HEK293T (cell line): ENCODE measurements at regions not wholly inside any gene's neighbourhood (a gene's known extent, or its start where the extent isn't known, plus 50 kb on each side); places are given as distances from the start of the nearest gene placed in this dataset.

Experiments
- CTCF ChIA-PET: fragments of 350-600 bp; formaldehyde crosslinking; extraction: SDS; loops from one replicate; lab custom pipeline; 2021; ENCODE audit warnings: antibody characterized with exemption, inconsistent platforms; lab: Yijun Ruan, JAX
- POLR2A ChIA-PET: fragments of 350-600 bp; formaldehyde crosslinking; extraction: SDS; loops from one replicate; lab custom pipeline; 2020; ENCODE audit warnings: antibody characterized with exemption, inconsistent platforms; lab: Yijun Ruan, JAX
- DNase-seq: peaks from one replicate; pipeline ENCODE4 v3.0.0; 2012; ENCODE audit warnings: mixed read lengths; ENCODE audit errors: extremely low spot score
- ARNT ChIP-seq: fragments of 450-650 bp; IDR thresholded peaks from 2 replicates; pipeline ENCODE4 v1.6.1; 2017; ENCODE audit warnings: mild to moderate bottlenecking
- BHLHE40 ChIP-seq: fragments of 450-650 bp; IDR thresholded peaks from 2 replicates; pipeline ENCODE4 v1.6.1; 2016; ENCODE audit warnings: mild to moderate bottlenecking, moderate library complexity, borderline replicate concordance
- CTBP1 ChIP-seq: fragments of 450-650 bp; IDR thresholded peaks from 2 replicates; pipeline ENCODE4 v1.6.1; 2016; ENCODE audit warnings: borderline replicate concordance
- ELF4 ChIP-seq: fragments of 450-650 bp; IDR thresholded peaks from 2 replicates; pipeline ENCODE4 v1.6.1; 2017; ENCODE audit warnings: antibody characterized with exemption
- FOXA1 ChIP-seq: fragments of 450-650 bp; IDR thresholded peaks from 2 replicates; pipeline ENCODE4 v1.6.1; 2016; ENCODE audit warnings: mild to moderate bottlenecking
- FOXK2 ChIP-seq: fragments of 450-650 bp; IDR thresholded peaks from 2 replicates; pipeline ENCODE4 v1.6.1; 2016; ENCODE audit warnings: mild to moderate bottlenecking
- FOXM1 ChIP-seq: fragments of 450-650 bp; IDR thresholded peaks from 2 replicates; pipeline ENCODE4 v1.6.1; 2017; ENCODE audit warnings: mild to moderate bottlenecking, borderline replicate concordance
- HDGF ChIP-seq: fragments of 450-650 bp; IDR thresholded peaks from 2 replicates; pipeline ENCODE4 v1.6.1; 2017; ENCODE audit warnings: antibody characterized with exemption, borderline replicate concordance
- L3MBTL2 ChIP-seq: fragments of 450-650 bp; conservative IDR thresholded peaks from 2 replicates; pipeline ENCODE4 v1.6.1; 2016; ENCODE audit warnings: mild to moderate bottlenecking
- LEF1 ChIP-seq: fragments of 450-650 bp; IDR thresholded peaks from 2 replicates; pipeline ENCODE4 v1.6.1; 2017; ENCODE audit warnings: mild to moderate bottlenecking, borderline replicate concordance
- NFRKB ChIP-seq: fragments of 450-650 bp; IDR thresholded peaks from 2 replicates; pipeline ENCODE4 v1.6.1; 2016; ENCODE audit warnings: mild to moderate bottlenecking, moderate library complexity
- SP1 ChIP-seq: fragments of 450-650 bp; IDR thresholded peaks from 2 replicates; pipeline ENCODE4 v1.6.1; 2017
- SUZ12 ChIP-seq: fragments of 450-650 bp; IDR thresholded peaks from 2 replicates; pipeline ENCODE4 v1.6.1; 2016; ENCODE audit warnings: mild to moderate bottlenecking
- TARDBP ChIP-seq: fragments of 450-650 bp; IDR thresholded peaks from 2 replicates; pipeline ENCODE4 v1.6.1; 2016
- ZNF384 ChIP-seq: fragments of 450-650 bp; IDR thresholded peaks from 2 replicates; pipeline ENCODE4 v1.6.1; 2016
- TF ChIP-seq, protein P1 (sequence below): fragments of 450-650 bp; IDR thresholded peaks from 2 replicates; pipeline ENCODE4 v1.6.1; 2016

DNA sequence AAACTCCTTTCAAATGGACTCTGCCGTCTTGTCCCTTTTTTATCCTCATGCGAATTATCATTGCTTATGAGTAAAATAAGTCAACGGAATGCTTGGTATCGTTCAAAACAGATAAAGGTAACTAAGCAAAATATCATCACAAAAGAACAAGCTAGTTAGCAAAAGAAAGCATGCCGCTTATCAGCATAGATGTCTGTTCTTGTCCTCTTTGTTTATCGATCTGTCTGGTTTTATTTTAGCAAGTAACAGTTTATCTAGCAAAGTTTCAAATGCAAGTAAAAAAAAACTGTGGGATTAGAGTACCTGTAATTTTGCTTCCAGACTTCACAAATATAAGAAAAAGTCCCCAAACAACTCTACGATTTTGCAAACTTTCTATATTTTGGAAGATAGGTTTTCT is 561.5 kb downstream of the USP25 start:
- POLR2A ChIA-PET = no interaction called here
- TF ChIP-seq BHLHE40 = no peak
- no peak for TF ChIP-seq FOXM1
- TF ChIP-seq ZNF384 = no peak
- TF ChIP-seq ELF4 = no peak
- TF ChIP-seq ARNT = no peak
- TF ChIP-seq L3MBTL2 = no peak
- no peak for TF ChIP-seq NFRKB
- no peak for TF ChIP-seq LEF1
- no peak for TF ChIP-seq CTBP1
- no peak for TF ChIP-seq FOXK2
- no peak for TF ChIP-seq SUZ12
- no peak for DNase-seq
- CTCF ChIA-PET = no interaction called here

DNA sequence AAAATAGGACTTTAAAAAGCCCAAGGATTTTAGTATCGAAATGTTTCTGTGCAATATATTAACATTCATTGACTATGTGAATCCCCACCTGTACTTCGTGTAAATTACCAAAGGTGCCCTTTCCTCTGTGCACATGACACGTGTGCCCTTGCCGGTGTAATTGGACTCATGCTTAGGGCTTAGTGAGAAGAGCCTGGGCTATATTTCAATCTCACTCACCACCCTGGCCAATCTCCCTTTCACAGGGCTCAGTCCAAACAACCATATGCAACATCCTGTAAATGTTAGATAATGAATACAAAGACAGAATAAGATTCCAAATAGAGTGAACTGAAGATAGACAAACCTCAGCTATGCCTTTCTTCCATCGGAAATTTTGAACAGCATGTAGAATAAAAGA is 564.3 kb downstream of the USP25 start:
- TF ChIP-seq LEF1 (no peak), TARDBP (no peak), FOXA1 (no peak)
- CTCF ChIA-PET = no interaction called here
- POLR2A ChIA-PET = no interaction called here
- no peak for DNase-seq

DNA sequence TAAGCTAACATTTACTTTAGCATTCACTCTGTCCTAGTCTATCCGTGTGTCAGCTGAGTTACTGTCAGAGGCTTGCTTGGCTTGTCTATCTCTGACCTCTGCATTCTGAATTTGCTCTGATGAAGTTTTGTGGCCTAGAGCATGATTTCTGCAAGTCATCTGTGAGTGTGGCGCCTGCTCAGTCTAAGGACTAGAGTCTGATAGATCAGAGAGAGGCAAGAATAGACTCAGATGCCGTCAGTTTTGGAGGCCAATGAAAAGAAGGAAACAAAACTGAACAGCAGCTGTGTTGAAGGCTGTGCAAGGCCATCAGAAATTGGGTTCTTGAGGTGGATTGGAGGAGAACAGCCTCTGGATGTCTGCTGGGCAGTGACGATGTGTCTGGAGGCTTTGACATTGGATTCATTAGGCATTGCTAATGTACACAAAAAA is 573.1 kb downstream of the USP25 start:
- DNase-seq = no peak
- ChIA-PET CTCF (no interaction called here), POLR2A (no interaction called here)
- no peak for TF ChIP-seq BHLHE40
- no peak for TF ChIP-seq SUZ12
- no peak for TF ChIP-seq FOXA1
- TF ChIP-seq ZNF384 = no peak
- TF ChIP-seq SP1 = no peak
- TF ChIP-seq L3MBTL2 = no peak
- no peak for TF ChIP-seq FOXM1
- TF ChIP-seq FOXK2 = no peak
- no peak for TF ChIP-seq ARNT
- no peak for TF ChIP-seq TARDBP
- TF ChIP-seq LEF1 = no peak
- no peak for TF ChIP-seq ELF4
- TF ChIP-seq HDGF = no peak
- TF ChIP-seq NFRKB = no peak
- TF ChIP-seq, protein P1, sequence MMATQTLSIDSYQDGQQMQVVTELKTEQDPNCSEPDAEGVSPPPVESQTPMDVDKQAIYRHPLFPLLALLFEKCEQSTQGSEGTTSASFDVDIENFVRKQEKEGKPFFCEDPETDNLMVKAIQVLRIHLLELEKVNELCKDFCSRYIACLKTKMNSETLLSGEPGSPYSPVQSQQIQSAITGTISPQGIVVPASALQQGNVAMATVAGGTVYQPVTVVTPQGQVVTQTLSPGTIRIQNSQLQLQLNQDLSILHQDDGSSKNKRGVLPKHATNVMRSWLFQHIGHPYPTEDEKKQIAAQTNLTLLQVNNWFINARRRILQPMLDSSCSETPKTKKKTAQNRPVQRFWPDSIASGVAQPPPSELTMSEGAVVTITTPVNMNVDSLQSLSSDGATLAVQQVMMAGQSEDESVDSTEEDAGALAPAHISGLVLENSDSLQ = no peak
- no peak for TF ChIP-seq CTBP1

DNA sequence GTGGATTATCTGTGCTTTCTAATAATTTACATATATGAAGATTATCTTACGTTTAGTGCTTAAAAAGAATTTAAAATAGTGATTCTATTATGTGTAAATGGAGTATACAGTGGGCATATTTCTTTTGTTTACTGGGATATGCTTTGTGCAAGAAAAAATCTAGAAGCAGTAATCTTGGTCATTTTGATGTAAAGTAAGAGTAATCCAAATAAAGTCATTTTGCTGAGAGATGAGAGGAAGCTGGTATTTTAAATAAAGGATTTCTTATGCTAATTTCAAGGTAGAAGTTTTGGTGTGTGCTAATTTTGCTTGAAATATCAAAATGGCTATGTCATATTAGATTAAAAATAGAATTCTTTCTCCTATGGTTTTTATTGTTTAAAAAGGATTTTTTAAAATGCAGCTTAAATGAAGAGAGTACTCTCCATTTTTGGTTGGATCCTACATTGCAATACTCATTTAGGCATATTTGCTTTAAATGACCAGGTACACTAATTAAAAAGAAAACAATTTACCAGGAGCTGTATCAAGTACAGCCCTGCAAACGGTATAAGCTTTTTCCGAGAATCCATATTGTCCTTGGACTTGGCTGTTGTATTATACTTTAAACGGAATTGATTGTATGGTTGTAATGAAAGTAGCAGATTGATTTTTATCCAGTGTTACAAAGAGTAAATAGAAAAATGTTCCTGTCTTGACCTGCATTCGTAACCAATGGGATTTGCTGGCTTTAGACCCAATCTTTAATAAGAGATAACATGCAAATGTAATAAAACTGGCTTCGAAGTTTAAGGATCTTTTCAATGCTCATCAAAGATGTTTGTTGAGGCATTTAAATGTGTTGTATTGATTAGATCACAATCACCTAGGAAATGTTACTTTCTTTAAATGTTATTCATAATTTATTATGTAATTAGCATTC is 574.7 kb downstream of the USP25 start:
- TF ChIP-seq ARNT (no peak), FOXA1 (no peak), ZNF384 (no peak), SP1 (no peak), ELF4 (no peak), BHLHE40 (no peak), CTBP1 (no peak), FOXM1 (no peak), SUZ12 (no peak), NFRKB (no peak), L3MBTL2 (no peak), LEF1 (no peak), HDGF (no peak), FOXK2 (no peak), TARDBP (no peak)
- TF ChIP-seq, protein P1 = no peak
- DNase-seq = no peak
- CTCF ChIA-PET = no interaction called here
- POLR2A ChIA-PET = no interaction called here

DNA sequence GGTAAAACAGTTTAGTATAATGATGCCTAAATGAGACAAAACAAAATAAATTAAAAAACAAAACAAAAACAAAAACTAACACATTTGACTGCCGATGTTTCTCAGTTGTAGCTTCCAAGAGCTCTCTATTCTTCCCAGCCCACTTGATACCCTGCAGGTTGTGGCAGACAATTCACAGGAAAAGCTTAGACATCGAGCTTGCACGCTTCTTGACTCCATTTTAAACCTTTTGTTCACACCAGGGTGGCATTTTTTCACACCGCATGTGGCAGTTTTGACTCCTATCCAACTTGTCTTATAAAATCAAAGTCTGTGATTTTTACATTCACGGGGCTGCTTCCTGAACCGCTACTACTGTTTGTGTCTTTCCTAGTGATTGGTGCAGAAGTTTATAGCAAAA is 575.9 kb downstream of the USP25 start:
- ChIA-PET POLR2A (no interaction called here), CTCF (no interaction called here)
- DNase-seq = no peak
- TF ChIP-seq NFRKB = no peak
- TF ChIP-seq HDGF = no peak
- TF ChIP-seq, protein P1 = no peak
- no peak for TF ChIP-seq ZNF384
- TF ChIP-seq FOXM1 = no peak
- TF ChIP-seq TARDBP = no peak
- no peak for TF ChIP-seq FOXA1
- no peak for TF ChIP-seq FOXK2
- no peak for TF ChIP-seq SP1
- TF ChIP-seq BHLHE40 = no peak
- TF ChIP-seq SUZ12 = no peak
- no peak for TF ChIP-seq ARNT
- no peak for TF ChIP-seq LEF1
- TF ChIP-seq L3MBTL2 = no peak; the same call in 1 of the 2 replicates
- TF ChIP-seq ELF4 = no peak

DNA sequence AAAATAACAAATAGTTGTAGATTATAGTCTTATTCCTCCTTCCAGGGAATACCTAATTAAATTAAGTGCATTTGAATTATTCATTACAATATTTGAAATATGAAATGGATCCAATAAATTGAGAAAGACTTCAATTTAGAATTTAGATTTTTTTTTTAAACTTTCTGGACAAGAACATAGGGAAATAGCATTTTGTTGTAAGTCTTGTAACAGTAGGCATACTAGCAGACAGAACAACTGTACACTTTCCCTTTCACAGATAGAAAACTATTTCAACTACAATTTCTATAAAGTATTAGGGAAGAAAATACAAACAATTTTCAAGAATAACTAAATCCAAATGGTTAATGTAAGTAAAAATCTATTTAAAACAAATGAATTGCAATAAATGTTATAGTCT is 577.5 kb downstream of the USP25 start:
- TF ChIP-seq BHLHE40 = no peak
- no peak for TF ChIP-seq CTBP1
- TF ChIP-seq HDGF = no peak
- CTCF ChIA-PET = no interaction called here
- DNase-seq = no peak
- POLR2A ChIA-PET = no interaction called here
